Left lung (tissue), 4 donors: ENCODE measurements at regions not wholly inside any gene's neighbourhood (a gene's known extent, or its start where the extent isn't known, plus 50 kb on each side); places are given as distances from the start of the nearest gene placed in this dataset.

Source experiments
- ATAC-seq: fragments of 200-7000 bp; cut with Tn5 transposase; one replicate; pipeline ENCODE4 v1.9.1; 2020; ENCODE audit warnings: moderate library complexity
- DNase-seq, 4 donors: peaks; one replicate each; pipeline ENCODE4 v3.0.0-alpha.2; 2013 to 2020
- H3K27ac ChIP-seq, 2 donors: fragments of 200-600 bp; sonication (generic) in 1 of 2; one replicate each; pipeline versions ENCODE4 v1.5.0 to v1.8.0; 2020 to 2021
- H3K27me3 ChIP-seq, 2 donors: fragments of 200-600 bp; sonication (generic) in 1 of 2; one replicate each; pipeline versions ENCODE4 v1.5.0 to v1.8.0; 2020 to 2021
- H3K36me3 ChIP-seq, 2 donors: fragments of 200-600 bp; sonication (generic) in 1 of 2; one replicate each; pipeline versions ENCODE4 v1.5.0 to v1.8.0; 2020 to 2021
- H3K4me1 ChIP-seq, 2 donors: fragments of 200-600 bp; one replicate each; pipeline ENCODE4 v1.8.0; 2021
- H3K4me3 ChIP-seq, 2 donors: fragments of 200-600 bp; sonication (generic) in 1 of 2; one replicate each; pipeline versions ENCODE4 v1.5.0 to v1.8.0; 2020 to 2021; ENCODE audit warnings: mild to moderate bottlenecking in 1 of 2
- H3K9me3 ChIP-seq, 2 donors: fragments of 200-600 bp; sonication (generic) in 1 of 2; one replicate each; pipeline versions ENCODE4 v1.5.0 to v1.8.0; 2020 to 2021
- CTCF ChIP-seq, 2 donors: fragments of 200-600 bp; sonication (generic) in 1 of 2; IDR thresholded peaks; one replicate each; pipeline versions ENCODE4 v1.5.0 to v1.8.0; 2021; ENCODE audit warnings: antibody characterized with exemption in 2 of 2
- intact Hi-C, 2 donors: fragments of 100-400 bp; cut with DNase I; formaldehyde crosslinking; loops; one replicate each; pipeline versions ENCODE4 v1.11.2 to v1.14.2; 2022
- donor health status: DM: no; HTN: yes; CAD: no.
- donor health status: DM: no; HTN: no; CAD: no.

GRCh38 chr22:27286711-27287110 lies 514.8 kb downstream of the MN1 start:
- no peak overlapping the region for H3K4me3 ChIP-seq
- H3K27ac ChIP-seq = no peak overlapping the region
- H3K27me3 ChIP-seq = no peaks in the 10 kb centered on the region
- H3K4me1 ChIP-seq = no peaks in the 10 kb centered on the region
- DNase-seq (no peak), ATAC-seq (no peak)
- intact Hi-C loops = no loop called here
- no peaks in the 10 kb centered on the region for H3K36me3 ChIP-seq
- TF ChIP-seq CTCF (IDR thresholded peaks at IDR 0.05) = no peak
- H3K9me3 ChIP-seq = peaks cover 0 to 3% of the 10 kb centered on the region in 2 donors

DNA sequence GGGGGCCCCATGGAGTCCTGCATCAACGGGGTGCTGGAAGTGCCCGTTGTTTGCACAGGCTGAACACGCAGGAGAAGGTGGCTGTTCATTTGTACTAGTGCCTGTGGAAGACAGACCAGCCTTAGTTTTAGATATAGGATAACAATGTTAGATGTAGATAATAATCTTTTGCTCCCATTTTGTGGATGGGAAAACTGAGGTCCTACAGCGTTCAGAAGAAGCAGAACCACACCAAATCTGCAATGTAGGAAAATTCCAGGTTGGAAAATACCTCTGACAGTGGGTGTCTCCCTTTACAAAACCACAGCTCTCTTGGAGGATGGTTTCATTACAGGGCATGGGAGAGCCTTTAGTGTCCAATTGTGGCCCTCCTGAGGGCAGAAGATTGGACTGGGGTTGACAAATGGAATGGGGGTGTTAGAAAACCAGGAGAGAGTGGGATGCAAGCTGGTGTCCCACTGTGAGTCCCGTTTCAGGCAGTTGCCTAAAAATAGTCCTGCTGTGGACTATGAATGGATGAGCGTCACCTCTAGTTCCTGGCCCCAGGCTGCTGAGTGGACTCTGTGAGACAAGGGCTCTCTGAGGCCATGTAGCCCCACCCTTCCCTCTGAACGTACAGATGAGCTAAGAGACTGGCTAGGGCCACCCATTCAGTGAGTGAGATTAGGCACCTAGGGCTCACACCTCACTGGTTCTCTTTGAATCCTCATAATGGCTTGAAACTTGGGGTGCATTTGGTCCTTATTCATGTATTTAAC lies 508.8 kb downstream of the MN1 start:
- Histone ChIP-seq H3K4me1 (no peaks in the 10 kb centered on the region), H3K4me3 (no peak overlapping the region), H3K36me3 (no peaks in the 10 kb centered on the region), H3K27ac (no peak overlapping the region), H3K9me3 (no peaks in the 10 kb centered on the region), H3K27me3 (peaks cover 8 to 38% of the 10 kb centered on the region in 2 donors)
- no peak for DNase-seq
- no peak for TF ChIP-seq CTCF (IDR thresholded peaks at IDR 0.05)
- no peak for ATAC-seq
- intact Hi-C loops = no loop called here

GRCh38 chr22:27293721-27294445 lies 507.7 kb downstream of the MN1 start:
- Histone ChIP-seq H3K4me3 (no peak overlapping the region), H3K27me3 (peaks cover 8 to 47% of the 10 kb centered on the region in 2 donors), H3K36me3 (no peaks in the 10 kb centered on the region), H3K4me1 (no peaks in the 10 kb centered on the region), H3K27ac (no peak overlapping the region), H3K9me3 (no peaks in the 10 kb centered on the region)
- intact Hi-C loops = no loop called here
- DNase-seq (no peak), ATAC-seq (no peak)
- no peak for TF ChIP-seq CTCF (IDR thresholded peaks at IDR 0.05)

GRCh38 chr22:27295040-27295439 lies 506.5 kb downstream of the MN1 start:
- TF ChIP-seq CTCF (IDR thresholded peaks at IDR 0.05) = no peak
- DNase-seq = no peak
- no peak for ATAC-seq
- Histone ChIP-seq H3K36me3 (no peaks in the 10 kb centered on the region), H3K4me1 (no peaks in the 10 kb centered on the region), H3K27ac (no peak overlapping the region), H3K9me3 (no peaks in the 10 kb centered on the region), H3K27me3 (peaks cover 12 to 59% of the 10 kb centered on the region in 2 donors), H3K4me3 (no peak overlapping the region)
- intact Hi-C loops = no loop called here

DNA sequence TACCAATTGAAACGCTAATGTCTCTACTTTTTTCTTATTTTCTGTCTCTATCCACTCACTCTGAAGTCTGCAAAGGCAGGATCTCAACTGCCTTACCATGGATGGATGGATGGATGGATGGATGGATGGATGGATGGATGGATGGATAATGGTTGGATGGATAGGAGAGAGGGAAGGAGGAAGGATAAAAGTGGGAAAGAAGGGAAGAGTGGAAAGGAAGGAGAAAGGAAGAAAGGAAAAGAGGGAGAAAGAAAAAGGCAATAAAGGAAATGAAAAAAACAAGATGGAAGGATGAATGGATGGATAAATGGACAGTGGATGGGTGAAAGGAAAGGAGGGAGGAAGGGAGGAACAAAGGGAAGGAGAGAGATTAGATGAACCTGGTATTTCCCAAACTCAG lies 506.0 kb downstream of the MN1 start:
- H3K4me3 ChIP-seq = no peak overlapping the region
- no peak for TF ChIP-seq CTCF (IDR thresholded peaks at IDR 0.05)
- intact Hi-C loops = no loop called here
- DNase-seq = no peak
- no peaks in the 10 kb centered on the region for H3K36me3 ChIP-seq
- no peaks in the 10 kb centered on the region for H3K4me1 ChIP-seq
- H3K27me3 ChIP-seq = peaks cover 12 to 64% of the 10 kb centered on the region in 2 donors
- ATAC-seq = no peak
- H3K9me3 ChIP-seq = no peaks in the 10 kb centered on the region
- no peak overlapping the region for H3K27ac ChIP-seq
